ENCODE measurements at regions not wholly inside any gene's neighbourhood (a gene's known extent, or its start where the extent isn't known, plus 50 kb on each side); places are given as distances from the start of the nearest gene placed in this dataset.

DNA sequence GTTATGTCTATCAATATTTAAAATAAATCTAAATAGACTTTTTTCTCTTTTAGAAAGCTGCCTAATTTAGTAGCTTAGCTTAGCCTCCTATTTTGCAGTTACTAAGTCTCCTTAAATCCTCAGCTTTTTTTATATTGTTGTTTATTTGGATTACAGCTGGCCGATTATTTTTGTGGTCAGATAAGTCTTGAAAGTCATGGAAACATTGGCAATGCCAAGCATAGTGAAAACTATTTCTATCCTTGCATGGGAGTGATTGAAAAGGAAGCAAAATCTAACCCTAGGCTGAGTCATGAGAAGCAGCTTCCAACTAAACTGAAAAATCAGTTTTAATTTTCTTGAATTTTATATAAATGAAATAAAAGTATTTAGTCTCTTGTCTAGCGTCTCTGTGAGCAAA is 1063.0 kb upstream of the GBE1 start:
- Histone ChIP-seq H4K20me1 (ENCODE audit: low read length) (no peaks in the 10 kb centered on the region), H3K9ac (ENCODE audit: low read length) (no peak overlapping the region), H2AFZ (ENCODE audit: low read length) (no peak overlapping the region), H3K4me2 (ENCODE audit: low read length) (no peak overlapping the region), H3K4me3 (ENCODE audit: low read length) (no peak overlapping the region), H3K27me3 (ENCODE audit: low read length) (no peaks in the 10 kb centered on the region), H3K36me3 (ENCODE audit: low read depth, low read length) (no peaks in the 10 kb centered on the region), H3F3A (ENCODE audit: low read length, unreplicated experiment) (no peaks in the 10 kb centered on the region), H3K9me3 (ENCODE audit: low read length) (no peaks in the 10 kb centered on the region), H3K9me2 (replicated peaks; ENCODE audit: low read length) (no peaks in the 10 kb centered on the region), H3K79me2 (ENCODE audit: low read length) (no peaks in the 10 kb centered on the region), H3K27ac (ENCODE audit: low read length) (no peak overlapping the region), H3K4me1 (ENCODE audit: insufficient read depth, low read length) (no peaks in the 10 kb centered on the region)
- ChIA-PET CTCF (interaction anchor here (0.6 kb wide), 1 partner anchor 350 kb away, joined by 3 read pairs; no protein-coding TSS in a partner anchor), POLR2A (ENCODE audit: unreplicated experiment) (no interaction called here)
- ATAC-seq = peak; percentile 42
- BruUV-seq (replicated peaks) = no TSS peak
- intact Hi-C loops (cut with micrococcal nuclease) = no loop called here
- no peak for TF ChIP-seq EZH2 (IDR thresholded peaks at IDR 0.05; ENCODE audit: low read length, unreplicated experiment)
- no peak for TF ChIP-seq EZH2phosphoT487 (IDR thresholded peaks at IDR 0.05; ENCODE audit: borderline replicate concordance, low read length)
- TF ChIP-seq, protein P1, sequence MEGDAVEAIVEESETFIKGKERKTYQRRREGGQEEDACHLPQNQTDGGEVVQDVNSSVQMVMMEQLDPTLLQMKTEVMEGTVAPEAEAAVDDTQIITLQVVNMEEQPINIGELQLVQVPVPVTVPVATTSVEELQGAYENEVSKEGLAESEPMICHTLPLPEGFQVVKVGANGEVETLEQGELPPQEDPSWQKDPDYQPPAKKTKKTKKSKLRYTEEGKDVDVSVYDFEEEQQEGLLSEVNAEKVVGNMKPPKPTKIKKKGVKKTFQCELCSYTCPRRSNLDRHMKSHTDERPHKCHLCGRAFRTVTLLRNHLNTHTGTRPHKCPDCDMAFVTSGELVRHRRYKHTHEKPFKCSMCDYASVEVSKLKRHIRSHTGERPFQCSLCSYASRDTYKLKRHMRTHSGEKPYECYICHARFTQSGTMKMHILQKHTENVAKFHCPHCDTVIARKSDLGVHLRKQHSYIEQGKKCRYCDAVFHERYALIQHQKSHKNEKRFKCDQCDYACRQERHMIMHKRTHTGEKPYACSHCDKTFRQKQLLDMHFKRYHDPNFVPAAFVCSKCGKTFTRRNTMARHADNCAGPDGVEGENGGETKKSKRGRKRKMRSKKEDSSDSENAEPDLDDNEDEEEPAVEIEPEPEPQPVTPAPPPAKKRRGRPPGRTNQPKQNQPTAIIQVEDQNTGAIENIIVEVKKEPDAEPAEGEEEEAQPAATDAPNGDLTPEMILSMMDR (conservative IDR thresholded peaks at IDR 0.05; ENCODE audit: low read depth, low read length) = no peak
- DNase-seq = peak; percentile 16

GRCh38 chr3:82816086-82816485 is 1054.6 kb upstream of the GBE1 start:
- Histone ChIP-seq H3K4me3 (ENCODE audit: low read length) (no peak overlapping the region), H3K9me3 (ENCODE audit: low read length) (peaks cover 4% of the 10 kb centered on the region; the same call in 1 of the 2 replicates), H3K27me3 (ENCODE audit: low read length) (no peaks in the 10 kb centered on the region), H3K4me2 (ENCODE audit: low read length) (no peak overlapping the region), H3K79me2 (ENCODE audit: low read length) (no peaks in the 10 kb centered on the region), H4K20me1 (ENCODE audit: low read length) (no peaks in the 10 kb centered on the region), H3K9ac (ENCODE audit: low read length) (no peak overlapping the region), H2AFZ (ENCODE audit: low read length) (no peak overlapping the region), H3K27ac (ENCODE audit: low read length) (no peak overlapping the region), H3F3A (ENCODE audit: low read length, unreplicated experiment) (no peaks in the 10 kb centered on the region), H3K4me1 (ENCODE audit: insufficient read depth, low read length) (no peaks in the 10 kb centered on the region), H3K9me2 (replicated peaks; ENCODE audit: low read length) (no peaks in the 10 kb centered on the region), H3K36me3 (ENCODE audit: low read depth, low read length) (no peaks in the 10 kb centered on the region)
- CTCF ChIA-PET = no interaction called here
- ATAC-seq (no peak), DNase-seq (no peak)
- TF ChIP-seq EZH2 (IDR thresholded peaks at IDR 0.05; ENCODE audit: low read length, unreplicated experiment) (no peak), EZH2phosphoT487 (IDR thresholded peaks at IDR 0.05; ENCODE audit: borderline replicate concordance, low read length) (no peak)
- TF ChIP-seq, protein P1 (conservative IDR thresholded peaks at IDR 0.05; ENCODE audit: low read depth, low read length) = no peak
- BruUV-seq (replicated peaks) = no TSS peak
- POLR2A ChIA-PET (ENCODE audit: unreplicated experiment) = no interaction called here
- intact Hi-C loops (cut with micrococcal nuclease) = no loop called here

- H3K4me1 ChIP-seq (ENCODE audit: insufficient read depth, low read length) = no peaks in the 10 kb centered on the region
- no peaks in the 10 kb centered on the region for H3F3A ChIP-seq (ENCODE audit: low read length, unreplicated experiment)
- BruUV-seq (replicated peaks) = no TSS peak
- H3K9me3 ChIP-seq (ENCODE audit: low read length) = peaks cover 4% of the 10 kb centered on the region; the same call in 1 of the 2 replicates
- H3K36me3 ChIP-seq (ENCODE audit: low read depth, low read length) = no peaks in the 10 kb centered on the region
- no peak for TF ChIP-seq EZH2phosphoT487 (IDR thresholded peaks at IDR 0.05; ENCODE audit: borderline replicate concordance, low read length)
- no peak for TF ChIP-seq EZH2 (IDR thresholded peaks at IDR 0.05; ENCODE audit: low read length, unreplicated experiment)
- TF ChIP-seq, protein P1 (conservative IDR thresholded peaks at IDR 0.05; ENCODE audit: low read depth, low read length) = no peak
- H4K20me1 ChIP-seq (ENCODE audit: low read length) = no peaks in the 10 kb centered on the region
- H3K9ac ChIP-seq (ENCODE audit: low read length) = no peak overlapping the region
- no peaks in the 10 kb centered on the region for H3K9me2 ChIP-seq (replicated peaks; ENCODE audit: low read length)
- H2AFZ ChIP-seq (ENCODE audit: low read length) = no peak overlapping the region
- H3K27me3 ChIP-seq (ENCODE audit: low read length) = no peaks in the 10 kb centered on the region
- no peak overlapping the region for H3K27ac ChIP-seq (ENCODE audit: low read length)
- no peak overlapping the region for H3K4me2 ChIP-seq (ENCODE audit: low read length)
- H3K79me2 ChIP-seq (ENCODE audit: low read length) = no peaks in the 10 kb centered on the region
- DNase-seq (no peak), ATAC-seq (no peak)
- POLR2A ChIA-PET (ENCODE audit: unreplicated experiment) = no interaction called here
- CTCF ChIA-PET = no interaction called here
- no peak overlapping the region for H3K4me3 ChIP-seq (ENCODE audit: low read length)
- intact Hi-C loops (cut with micrococcal nuclease) = no loop called here
These were observed 1054.1 kb upstream of the GBE1 start for GRCh38 chr3:82815417-82816058.

Measured in PC-3 (cell line).